Calu3 (cell line): ENCODE measurements at regions not wholly inside any gene's neighbourhood (a gene's known extent, or its start where the extent isn't known, plus 50 kb on each side); places are given as distances from the start of the nearest gene placed in this dataset.

Experiments used
- BruUV-seq: library from RNA; stranded (reverse); fragments of 400-500 nt; replicated peaks from 2 replicates; lab custom pipeline; 2021; lab: Mats Ljungman, UMichigan
- CTCF ChIA-PET: fragments of 300-600 bp; sonication (Branson Sonifier 250); formaldehyde crosslinking; loops from one replicate; lab custom pipeline; 2022; ENCODE audit warnings: antibody characterized with exemption; lab: Charles Lee
- DNase-seq: peaks from one replicate; pipeline ENCODE4 v3.0.0; 2022
- H3K27ac Mint-ChIP-seq: one replicate; pipeline ENCODE4 v1.8.0; 2022; ENCODE audit warnings: mixed read lengths; ENCODE audit not compliant: unreplicated experiment
- H3K27me3 Mint-ChIP-seq: one replicate; pipeline ENCODE4 v1.8.0; 2022; ENCODE audit warnings: mixed read lengths; ENCODE audit not compliant: unreplicated experiment
- H3K36me3 Mint-ChIP-seq: one replicate; pipeline ENCODE4 v1.8.0; 2022; ENCODE audit warnings: mild to moderate bottlenecking, moderate library complexity, mixed read lengths; ENCODE audit not compliant: insufficient read depth, unreplicated experiment
- H3K4me1 Mint-ChIP-seq: one replicate; pipeline ENCODE4 v1.8.0; 2022; ENCODE audit warnings: mild to moderate bottlenecking, low read depth, mixed read lengths; ENCODE audit not compliant: unreplicated experiment
- H3K4me3 Mint-ChIP-seq: one replicate; pipeline ENCODE4 v1.8.0; 2022; ENCODE audit warnings: mild to moderate bottlenecking, low read depth, moderate library complexity, mixed read lengths; ENCODE audit not compliant: unreplicated experiment
- H3K9me3 Mint-ChIP-seq: one replicate; pipeline ENCODE4 v1.8.0; 2022; ENCODE audit warnings: low read depth, mixed read lengths; ENCODE audit not compliant: unreplicated experiment
- CTCF ChIP-seq: fragments of 200-600 bp; IDR thresholded peaks from one replicate; pipeline ENCODE4 v1.8.0; 2022; ENCODE audit warnings: antibody characterized with exemption; ENCODE audit not compliant: unreplicated experiment
- intact Hi-C: fragments of 100-400 bp; cut with micrococcal nuclease; formaldehyde crosslinking; loops from one replicate; pipeline ENCODE4 v1.10.0; 2022; ENCODE audit not compliant: unreplicated experiment

GRCh38 chr2:146997488-146997887, 847.3 kb upstream of the ACVR2A start:
- no peak for TF ChIP-seq CTCF
- Mint-ChIP-seq H3K27ac (no peak overlapping the region), H3K4me3 (no peak overlapping the region), H3K4me1 (peaks cover under 1% of the 10 kb centered on the region), H3K9me3 (peaks cover 4% of the 10 kb centered on the region), H3K27me3 (no peaks in the 10 kb centered on the region), H3K36me3 (no peaks in the 10 kb centered on the region)
- CTCF ChIA-PET: no interaction called here
- no peak for DNase-seq
- intact Hi-C loops: no loop called here
- BruUV-seq: no TSS peak

- Mint-ChIP-seq H3K27me3 (no peaks in the 10 kb centered on the region), H3K36me3 (no peaks in the 10 kb centered on the region), H3K4me3 (no peak overlapping the region), H3K27ac (no peak overlapping the region), H3K9me3 (peaks cover 1% of the 10 kb centered on the region), H3K4me1 (peaks cover 10% of the 10 kb centered on the region)
- BruUV-seq: no TSS peak
- no peak for DNase-seq
- intact Hi-C loops: no loop called here
- CTCF ChIA-PET: no interaction called here
- no peak for TF ChIP-seq CTCF
Measured at GRCh38 chr2:146994246-146994645, 850.6 kb upstream of the ACVR2A start.

GRCh38 chr2:146992466-146992865, 852.4 kb upstream of the ACVR2A start:
- no peak for TF ChIP-seq CTCF
- no peaks in the 10 kb centered on the region for H3K36me3 Mint-ChIP-seq
- BruUV-seq: no TSS peak
- H3K9me3 Mint-ChIP-seq: no peaks in the 10 kb centered on the region
- H3K27ac Mint-ChIP-seq: no peak overlapping the region
- intact Hi-C loops: no loop called here
- peaks cover 10% of the 10 kb centered on the region for H3K4me1 Mint-ChIP-seq
- CTCF ChIA-PET: no interaction called here
- DNase-seq: no peak
- H3K27me3 Mint-ChIP-seq: no peaks in the 10 kb centered on the region
- H3K4me3 Mint-ChIP-seq: no peak overlapping the region

GRCh38 chr2:146992057-146992456, 852.8 kb upstream of the ACVR2A start:
- TF ChIP-seq CTCF: no peak
- intact Hi-C loops: no loop called here
- Mint-ChIP-seq H3K27me3 (no peaks in the 10 kb centered on the region), H3K9me3 (no peaks in the 10 kb centered on the region), H3K4me3 (no peak overlapping the region), H3K4me1 (peaks cover 10% of the 10 kb centered on the region), H3K27ac (no peak overlapping the region), H3K36me3 (no peaks in the 10 kb centered on the region)
- CTCF ChIA-PET: no interaction called here
- DNase-seq: no peak
- BruUV-seq: no TSS peak
